AG04450 (cell line): ENCODE measurements at regions not wholly inside any gene's neighbourhood (a gene's known extent, or its start where the extent isn't known, plus 50 kb on each side); places are given as distances from the start of the nearest gene placed in this dataset.

Source experiments
- CTCF ChIA-PET: fragments of 300-600, 350-600 bp; formaldehyde crosslinking; extraction: SDS; loops from one replicate; lab custom pipeline; 2022; ENCODE audit warnings: antibody characterized with exemption, inconsistent platforms; lab: Charles Lee
- POLR2A ChIA-PET: fragments of 350-600 bp; formaldehyde crosslinking; extraction: SDS; loops from one replicate; lab custom pipeline; 2021; ENCODE audit warnings: antibody characterized with exemption, inconsistent platforms; lab: Yijun Ruan, JAX
- DNase-seq: peaks from one replicate; pipeline ENCODE4 v3.0.0-alpha.2; 2011; ENCODE audit warnings: low read depth, low spot score
- H3K27ac ChIP-seq: one replicate; pipeline ENCODE4 v1.5.1; 2012; ENCODE audit warnings: low read depth, low read length, control low read depth
- H3K27me3 ChIP-seq: one replicate; pipeline ENCODE4 v1.6.0; 2012; ENCODE audit warnings: low read length; ENCODE audit not compliant: control insufficient read depth, insufficient read depth
- H3K4me3 ChIP-seq: 2 replicates; pipeline ENCODE4 v1.5.1; 2011; ENCODE audit warnings: mild to moderate bottlenecking, low read depth, low read length, control low read depth
- H3K9me3 ChIP-seq: 2 replicates; pipeline ENCODE4 v1.5.1; 2012; ENCODE audit warnings: low read length; ENCODE audit not compliant: control insufficient read depth, insufficient read depth
- CTCF ChIP-seq: IDR thresholded peaks from 2 replicates; pipeline ENCODE4 v1.5.1; 2011; ENCODE audit warnings: low read depth, low read length, control low read depth, inconsistent platforms

DNA sequence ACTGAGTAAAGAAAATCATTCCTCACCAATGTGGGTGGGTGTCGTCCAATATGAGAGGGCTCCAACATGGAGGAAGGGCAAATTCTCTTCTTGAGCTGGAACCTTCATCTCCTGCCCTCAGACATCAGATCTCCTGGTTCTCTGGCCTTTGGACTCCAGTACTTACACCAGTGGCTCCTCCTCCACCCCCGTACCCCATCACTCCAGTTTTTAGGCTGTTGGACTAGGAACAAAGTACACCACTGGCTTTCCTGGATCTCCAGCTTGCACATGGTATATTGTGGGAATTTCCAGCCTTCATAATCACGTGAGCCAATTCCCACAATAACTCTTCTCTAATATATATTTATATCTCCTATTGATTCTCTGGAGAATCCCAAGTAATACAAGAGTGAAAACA lies 196.9 kb downstream of the PDHA2 start:
- ChIA-PET POLR2A (no interaction called here), CTCF (interaction anchor here (1.1 kb wide), 1 partner anchor 114 kb away, joined by 3 read pairs; no protein-coding TSS in a partner anchor)
- no peak for DNase-seq
- Histone ChIP-seq H3K9me3 (no peaks in the 10 kb centered on the region), H3K27ac (no peak overlapping the region), H3K27me3 (no peaks in the 10 kb centered on the region), H3K4me3 (no peak overlapping the region)
- TF ChIP-seq CTCF = no peak

DNA sequence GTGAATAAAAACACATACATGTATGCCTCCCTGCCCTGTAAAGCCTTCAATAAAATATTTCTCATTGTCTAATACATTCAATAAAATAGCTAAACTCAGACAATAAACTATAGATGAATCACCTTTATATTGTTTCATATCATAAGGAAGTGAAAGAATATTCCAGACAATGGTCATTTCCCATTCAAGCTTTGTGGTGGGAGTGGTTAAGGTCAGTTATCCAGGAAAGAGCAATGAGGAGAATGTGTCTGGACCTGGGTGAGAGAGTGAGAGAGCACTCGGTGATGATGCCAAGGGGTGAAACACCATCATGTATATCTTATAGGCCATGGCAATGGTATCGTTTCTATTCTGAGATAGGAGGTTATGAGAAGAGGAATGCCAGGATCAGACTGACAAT lies 197.8 kb downstream of the PDHA2 start:
- CTCF ChIA-PET = no interaction called here
- H3K27me3 ChIP-seq = no peaks in the 10 kb centered on the region
- H3K27ac ChIP-seq = no peak overlapping the region
- H3K4me3 ChIP-seq = no peak overlapping the region
- TF ChIP-seq CTCF = no peak
- H3K9me3 ChIP-seq = no peaks in the 10 kb centered on the region
- DNase-seq = no peak
- POLR2A ChIA-PET = no interaction called here

GRCh38 chr4:96039217-96039616 lies 199.3 kb downstream of the PDHA2 start:
- Histone ChIP-seq H3K27ac (no peak overlapping the region), H3K9me3 (no peaks in the 10 kb centered on the region), H3K27me3 (no peaks in the 10 kb centered on the region), H3K4me3 (no peak overlapping the region)
- ChIA-PET POLR2A (no interaction called here), CTCF (no interaction called here)
- TF ChIP-seq CTCF = no peak
- DNase-seq = no peak

- H3K27me3 ChIP-seq = no peaks in the 10 kb centered on the region
- POLR2A ChIA-PET = no interaction called here
- no peak overlapping the region for H3K4me3 ChIP-seq
- DNase-seq = no peak
- H3K9me3 ChIP-seq = no peaks in the 10 kb centered on the region
- CTCF ChIA-PET = no interaction called here
- no peak for TF ChIP-seq CTCF
- H3K27ac ChIP-seq = no peak overlapping the region
These were observed 200.0 kb downstream of the PDHA2 start for GRCh38 chr4:96039803-96040436.

DNA sequence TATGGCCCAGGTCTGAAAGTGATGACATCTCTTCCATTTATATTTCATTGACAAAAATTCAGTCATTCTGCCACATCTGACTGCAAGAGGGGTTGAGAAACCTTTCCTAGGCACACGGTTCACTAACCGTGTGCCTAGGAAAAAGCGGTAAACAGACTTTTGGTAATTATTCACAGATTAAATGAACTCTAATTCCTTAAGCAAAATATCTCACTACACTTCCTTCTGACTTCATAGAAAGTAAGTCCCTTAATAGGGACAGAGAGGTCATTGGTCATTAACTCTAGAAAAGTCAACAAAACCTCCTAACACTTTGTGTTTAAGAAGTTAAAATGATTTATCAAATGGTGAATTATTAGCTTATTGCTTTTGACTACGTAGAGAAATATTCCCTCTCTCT lies 205.1 kb downstream of the PDHA2 start:
- ChIA-PET CTCF (no interaction called here), POLR2A (no interaction called here)
- H3K9me3 ChIP-seq = no peaks in the 10 kb centered on the region
- no peak overlapping the region for H3K27ac ChIP-seq
- no peak overlapping the region for H3K4me3 ChIP-seq
- no peaks in the 10 kb centered on the region for H3K27me3 ChIP-seq
- TF ChIP-seq CTCF = no peak
- no peak for DNase-seq
